Fibroblast of pulmonary artery (primary cell): ENCODE measurements at regions not wholly inside any gene's neighbourhood (a gene's known extent, or its start where the extent isn't known, plus 50 kb on each side); places are given as distances from the start of the nearest gene placed in this dataset.

Source experiments
- DNase-seq: peaks from one replicate; pipeline ENCODE4 v3.0.0-alpha.2; 2010; ENCODE audit warnings: low read depth
- H3K4me3 ChIP-seq: replicated peaks from 2 replicates; pipeline ENCODE4 v1.5.1; 2011; ENCODE audit warnings: low read depth, mild to moderate bottlenecking, control low read depth, low read length, moderate library complexity
- CTCF ChIP-seq: IDR thresholded peaks from 2 replicates; pipeline ENCODE4 v1.5.1; 2011; ENCODE audit warnings: mild to moderate bottlenecking, control low read depth, low read length, inconsistent platforms; ENCODE audit errors: missing control alignments

- no peak for DNase-seq
- no peak for TF ChIP-seq CTCF
Observed at GRCh38 chr12:16984484-16984883, 378.5 kb upstream of the LMO3 start.

GRCh38 chr12:16972923-16973770 is 367.2 kb upstream of the LMO3 start:
- no peak for TF ChIP-seq CTCF
- no peak overlapping the region for H3K4me3 ChIP-seq
- DNase-seq, result no peak

More at GRCh38 chr12:16984484-16984883, 378.5 kb upstream of the LMO3 start:
- no peak overlapping the region for H3K4me3 ChIP-seq

- DNase-seq, result no peak
- no peak overlapping the region for H3K4me3 ChIP-seq
Observed at GRCh38 chr12:16962889-16963288, 356.9 kb upstream of the LMO3 start.

GRCh38 chr12:16955083-16955657 is 349.2 kb upstream of the LMO3 start:
- DNase-seq, result no peak

More at GRCh38 chr12:16962889-16963288, 356.9 kb upstream of the LMO3 start:
- no peak for TF ChIP-seq CTCF

GRCh38 chr12:16949871-16950667 is 344.1 kb upstream of the LMO3 start:
- no peak overlapping the region for H3K4me3 ChIP-seq
- DNase-seq, result no peak
- TF ChIP-seq CTCF, result no peak

More at GRCh38 chr12:16955083-16955657, 349.2 kb upstream of the LMO3 start:
- no peak for TF ChIP-seq CTCF
- H3K4me3 ChIP-seq, result no peak overlapping the region

- no peak for DNase-seq
- TF ChIP-seq CTCF, result no peak
- no peak overlapping the region for H3K4me3 ChIP-seq
Observed at GRCh38 chr12:16949371-16949770, 343.4 kb upstream of the LMO3 start.
